ENCODE measurements at regions not wholly inside any gene's neighbourhood (a gene's known extent, or its start where the extent isn't known, plus 50 kb on each side); places are given as distances from the start of the nearest gene placed in this dataset.

GRCh38 chr20:21653628-21654027 lies 51.8 kb upstream of the PAX1 start:
- DNase-seq: no peak

GRCh38 chr20:21643417-21643816 lies 62.0 kb upstream of the PAX1 start:
- no peak for DNase-seq

- peak; percentile 75 for DNase-seq
Measured at GRCh38 chr20:21640556-21640955, 64.9 kb upstream of the PAX1 start.

- no peak for DNase-seq
Measured at GRCh38 chr20:21633829-21634228, 71.6 kb upstream of the PAX1 start.

GRCh38 chr20:21632735-21633053 lies 72.8 kb upstream of the PAX1 start:
- DNase-seq: no peak

- no peak for DNase-seq
Measured at GRCh38 chr20:21632031-21632734, 73.3 kb upstream of the PAX1 start.

- DNase-seq: no peak
Measured at GRCh38 chr20:21628800-21629199, 76.7 kb upstream of the PAX1 start.

GRCh38 chr20:21623781-21624094 lies 81.7 kb upstream of the PAX1 start:
- no peak for DNase-seq

- no peak for DNase-seq
Measured at GRCh38 chr20:21623074-21623780, 82.2 kb upstream of the PAX1 start.

- DNase-seq: peak; percentile 61
Measured at GRCh38 chr20:21622097-21622857, 83.2 kb upstream of the PAX1 start.

- DNase-seq: no peak
Measured at GRCh38 chr20:21618759-21619416, 86.6 kb upstream of the PAX1 start.

- peak; percentile 93 for DNase-seq
Measured at GRCh38 chr20:21615617-21616080, 89.8 kb upstream of the PAX1 start.

- peak; percentile 77 for DNase-seq
Measured at GRCh38 chr20:21614980-21615379, 90.5 kb upstream of the PAX1 start.

GRCh38 chr20:21613512-21613911 lies 92.0 kb upstream of the PAX1 start:
- peak; percentile 83 for DNase-seq

- DNase-seq: no peak
Measured at GRCh38 chr20:21609981-21610380, 95.5 kb upstream of the PAX1 start.

GRCh38 chr20:21609221-21609620 lies 95.4 kb upstream of the NKX2-2 start:
- DNase-seq: no peak

- no peak for DNase-seq
Measured at GRCh38 chr20:21608777-21609176, 94.9 kb upstream of the NKX2-2 start.

GRCh38 chr20:21607971-21608725 lies 94.3 kb upstream of the NKX2-2 start:
- no peak for DNase-seq

- no peak for DNase-seq
Measured at GRCh38 chr20:21601799-21602198, 87.9 kb upstream of the NKX2-2 start.

GRCh38 chr20:21586682-21587081 lies 72.8 kb upstream of the NKX2-2 start:
- no peak for DNase-seq

- DNase-seq: peak; percentile 80
Measured at GRCh38 chr20:21583486-21584168, 69.8 kb upstream of the NKX2-2 start.

- no peak for DNase-seq
Measured at GRCh38 chr20:21577551-21577950, 63.7 kb upstream of the NKX2-2 start.

Measured in NCI-H146 (cell line).